ENCODE measurements at regions not wholly inside any gene's neighbourhood (a gene's known extent, or its start where the extent isn't known, plus 50 kb on each side); places are given as distances from the start of the nearest gene placed in this dataset.

DNA sequence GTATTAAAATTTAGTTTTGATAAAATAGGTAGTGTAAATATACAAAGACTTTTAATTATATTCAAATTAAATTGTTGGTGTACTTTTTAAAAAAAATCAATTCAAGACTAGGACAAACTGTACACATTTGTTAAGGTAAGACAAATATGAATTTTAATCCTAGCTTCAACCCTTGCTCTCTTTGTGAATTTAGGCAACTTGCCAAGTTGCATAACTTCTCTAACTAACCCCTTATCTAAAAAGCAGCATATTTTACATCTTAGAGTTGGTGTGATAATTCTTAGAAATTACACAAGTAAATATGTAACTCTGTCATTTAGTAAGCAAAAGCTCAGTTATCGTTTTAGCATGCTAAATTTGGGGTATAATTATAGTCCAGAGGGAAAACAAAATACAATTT is 78.1 kb upstream of the FSTL5 start:
- no peaks in the 10 kb centered on the region for H3K4me1 ChIP-seq (ENCODE audit: insufficient read depth, low read length)
- TF ChIP-seq CTCF (IDR thresholded peaks at IDR 0.05; ENCODE audit: extremely low read depth, low read depth, low read length), result no peak
- no peak overlapping the region for H3K4me3 ChIP-seq (ENCODE audit: insufficient read depth, low read length)
- H3K36me3 ChIP-seq (ENCODE audit: insufficient read depth, low read length), result no peaks in the 10 kb centered on the region
- no peak overlapping the region for H3K4me2 ChIP-seq (ENCODE audit: insufficient read depth, low read length)
- no peaks in the 10 kb centered on the region for H3K79me2 ChIP-seq (ENCODE audit: insufficient read depth, low read length)
- no peak overlapping the region for H2AFZ ChIP-seq (ENCODE audit: low read length)
- no peaks in the 10 kb centered on the region for H4K20me1 ChIP-seq (ENCODE audit: insufficient read depth, low read length)
- no peak overlapping the region for H3K27ac ChIP-seq (ENCODE audit: low read depth, low read length)
- H3K27me3 ChIP-seq (ENCODE audit: insufficient read depth, low read length), result no peaks in the 10 kb centered on the region
- no peaks in the 10 kb centered on the region for H3K9me3 ChIP-seq (ENCODE audit: low read depth, low read length)
- no peak for DNase-seq (ENCODE audit: insufficient read length, low spot score, missing footprints)

DNA sequence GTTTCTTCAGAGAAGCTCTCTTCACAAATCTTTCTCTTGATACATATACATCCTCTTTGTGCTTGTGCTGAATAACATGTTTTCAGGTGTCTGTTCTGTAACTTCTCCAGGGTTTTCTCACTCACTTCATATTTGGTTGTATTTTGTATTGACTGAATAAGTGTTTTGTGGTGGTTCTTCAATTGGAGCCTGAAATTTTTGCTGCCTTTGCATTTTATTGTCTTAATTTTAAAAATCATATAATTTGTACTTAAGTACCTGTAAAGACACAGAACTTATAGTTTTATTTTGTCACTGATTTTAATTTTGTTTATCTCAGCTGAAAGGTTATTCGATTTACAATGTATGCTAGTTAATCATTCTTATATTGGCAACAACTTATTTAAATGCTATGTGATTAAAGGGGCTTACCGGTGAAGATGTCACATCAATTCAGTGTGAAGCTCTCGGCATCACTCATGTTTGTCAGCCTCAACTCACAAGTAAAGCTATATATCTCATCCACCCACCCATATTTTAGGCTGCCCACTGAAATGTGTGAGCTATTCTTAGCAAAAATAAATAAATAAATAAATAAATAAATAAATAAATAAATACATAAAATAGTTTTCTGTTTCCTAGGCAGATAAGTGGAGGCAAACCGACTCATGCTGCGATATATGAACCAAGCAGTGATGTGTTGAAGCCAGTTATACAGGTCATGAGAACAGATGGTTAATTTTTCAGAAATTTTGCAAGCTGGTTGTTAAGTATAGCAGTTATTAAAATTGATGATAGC is 76.4 kb upstream of the FSTL5 start:
- H3K9me3 ChIP-seq (ENCODE audit: low read depth, low read length), result no peaks in the 10 kb centered on the region
- H3K36me3 ChIP-seq (ENCODE audit: insufficient read depth, low read length), result no peaks in the 10 kb centered on the region
- no peaks in the 10 kb centered on the region for H3K4me1 ChIP-seq (ENCODE audit: insufficient read depth, low read length)
- no peak overlapping the region for H3K4me3 ChIP-seq (ENCODE audit: insufficient read depth, low read length)
- no peak overlapping the region for H3K27ac ChIP-seq (ENCODE audit: low read depth, low read length)
- TF ChIP-seq CTCF (IDR thresholded peaks at IDR 0.05; ENCODE audit: extremely low read depth, low read depth, low read length), result no peak
- H3K4me2 ChIP-seq (ENCODE audit: insufficient read depth, low read length), result no peak overlapping the region
- no peaks in the 10 kb centered on the region for H3K79me2 ChIP-seq (ENCODE audit: insufficient read depth, low read length)
- H3K27me3 ChIP-seq (ENCODE audit: insufficient read depth, low read length), result no peaks in the 10 kb centered on the region
- H4K20me1 ChIP-seq (ENCODE audit: insufficient read depth, low read length), result no peaks in the 10 kb centered on the region
- DNase-seq (ENCODE audit: insufficient read length, low spot score, missing footprints), result no peak
- H2AFZ ChIP-seq (ENCODE audit: low read length), result no peak overlapping the region

DNA sequence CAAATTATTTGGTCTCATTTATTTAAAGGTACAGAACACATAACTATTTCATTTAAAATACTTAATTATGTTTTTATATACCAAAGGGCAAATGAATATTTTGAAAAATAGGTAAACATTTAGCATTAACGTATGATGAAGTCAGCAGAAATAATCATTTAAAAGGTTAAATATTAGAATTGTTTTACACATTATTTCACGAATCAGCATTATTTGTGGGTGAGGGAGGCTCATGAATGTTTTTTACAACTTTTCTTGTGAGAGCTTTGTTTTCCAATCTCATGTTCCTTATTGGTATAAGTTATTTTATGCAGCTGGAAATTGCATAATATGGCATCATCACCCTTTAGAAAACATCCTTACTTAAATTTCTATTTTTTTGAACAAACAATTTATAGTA is 73.9 kb upstream of the FSTL5 start:
- no peak for DNase-seq (ENCODE audit: insufficient read length, low spot score, missing footprints)
- no peaks in the 10 kb centered on the region for H3K9me3 ChIP-seq (ENCODE audit: low read depth, low read length)
- no peak overlapping the region for H3K27ac ChIP-seq (ENCODE audit: low read depth, low read length)
- H4K20me1 ChIP-seq (ENCODE audit: insufficient read depth, low read length), result no peaks in the 10 kb centered on the region
- no peak overlapping the region for H3K4me2 ChIP-seq (ENCODE audit: insufficient read depth, low read length)
- no peaks in the 10 kb centered on the region for H3K27me3 ChIP-seq (ENCODE audit: insufficient read depth, low read length)
- H3K79me2 ChIP-seq (ENCODE audit: insufficient read depth, low read length), result no peaks in the 10 kb centered on the region
- no peak overlapping the region for H2AFZ ChIP-seq (ENCODE audit: low read length)
- TF ChIP-seq CTCF (IDR thresholded peaks at IDR 0.05; ENCODE audit: extremely low read depth, low read depth, low read length), result no peak
- no peak overlapping the region for H3K4me3 ChIP-seq (ENCODE audit: insufficient read depth, low read length)
- no peaks in the 10 kb centered on the region for H3K4me1 ChIP-seq (ENCODE audit: insufficient read depth, low read length)
- no peaks in the 10 kb centered on the region for H3K36me3 ChIP-seq (ENCODE audit: insufficient read depth, low read length)

- H3K36me3 ChIP-seq (ENCODE audit: insufficient read depth, low read length), result no peaks in the 10 kb centered on the region
- H2AFZ ChIP-seq (ENCODE audit: low read length), result no peak overlapping the region
- no peak overlapping the region for H3K4me3 ChIP-seq (ENCODE audit: insufficient read depth, low read length)
- DNase-seq (ENCODE audit: insufficient read length, low spot score, missing footprints), result no peak
- no peaks in the 10 kb centered on the region for H3K79me2 ChIP-seq (ENCODE audit: insufficient read depth, low read length)
- H3K27me3 ChIP-seq (ENCODE audit: insufficient read depth, low read length), result no peaks in the 10 kb centered on the region
- no peaks in the 10 kb centered on the region for H3K4me1 ChIP-seq (ENCODE audit: insufficient read depth, low read length)
- no peak for TF ChIP-seq CTCF (IDR thresholded peaks at IDR 0.05; ENCODE audit: extremely low read depth, low read depth, low read length)
- H3K27ac ChIP-seq (ENCODE audit: low read depth, low read length), result no peak overlapping the region
- H4K20me1 ChIP-seq (ENCODE audit: insufficient read depth, low read length), result no peaks in the 10 kb centered on the region
- H3K4me2 ChIP-seq (ENCODE audit: insufficient read depth, low read length), result no peak overlapping the region
- H3K9me3 ChIP-seq (ENCODE audit: low read depth, low read length), result no peaks in the 10 kb centered on the region
These were observed 70.8 kb upstream of the FSTL5 start for GRCh38 chr4:162234595-162234994.
